ENCODE measurements at regions not wholly inside any gene's neighbourhood (a gene's known extent, or its start where the extent isn't known, plus 50 kb on each side); places are given as distances from the start of the nearest gene placed in this dataset.

DNA sequence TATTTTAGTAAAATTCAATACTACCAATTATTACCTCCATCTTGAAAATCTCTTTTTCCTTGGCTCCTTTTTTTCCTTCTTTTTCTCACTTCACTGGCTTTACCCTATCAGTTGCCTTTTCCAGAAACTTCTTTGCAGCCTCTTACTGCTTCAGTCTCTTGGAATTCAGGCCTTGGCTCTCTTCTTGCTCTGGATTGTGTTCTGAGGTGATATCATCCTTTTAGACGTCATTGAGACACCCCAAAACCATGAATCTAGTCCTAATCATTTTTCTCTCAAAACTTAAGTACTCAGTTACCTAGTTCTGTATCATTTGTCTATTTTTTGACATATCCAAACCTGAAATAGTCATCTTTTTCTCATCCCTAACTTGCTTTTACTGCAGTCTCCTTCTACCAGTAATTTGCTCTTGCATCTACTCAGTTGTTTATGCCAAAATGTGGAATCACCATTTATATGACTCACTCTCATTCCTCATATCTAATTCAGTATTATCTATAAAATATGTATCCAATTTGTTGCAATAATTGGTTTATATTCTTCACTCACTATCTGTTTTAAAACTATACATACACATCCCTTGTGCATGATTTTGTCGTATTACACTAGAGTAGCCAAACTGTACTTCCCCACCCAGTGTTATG, 703.2 kb upstream of the CCDC54 start:
- DNase-seq: no peak

DNA sequence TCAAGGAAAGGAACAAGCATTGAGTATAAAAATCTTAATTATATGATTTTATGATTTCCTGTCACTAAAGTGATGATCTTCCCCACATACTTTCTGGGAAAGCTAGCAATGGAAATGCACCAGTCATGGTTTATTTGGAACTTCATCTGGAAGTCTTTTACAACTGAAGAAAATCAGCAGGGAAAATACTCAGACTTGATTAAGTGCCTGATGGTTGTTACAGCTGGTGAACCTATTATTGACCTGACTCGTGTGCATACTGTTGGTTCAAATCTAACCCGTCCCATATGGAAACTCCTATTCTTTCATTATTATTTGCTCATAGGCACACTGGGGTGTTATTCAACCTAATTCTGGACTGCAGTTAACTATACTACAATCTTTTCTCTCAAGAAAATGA, 701.8 kb upstream of the CCDC54 start:
- DNase-seq: no peak

DNA sequence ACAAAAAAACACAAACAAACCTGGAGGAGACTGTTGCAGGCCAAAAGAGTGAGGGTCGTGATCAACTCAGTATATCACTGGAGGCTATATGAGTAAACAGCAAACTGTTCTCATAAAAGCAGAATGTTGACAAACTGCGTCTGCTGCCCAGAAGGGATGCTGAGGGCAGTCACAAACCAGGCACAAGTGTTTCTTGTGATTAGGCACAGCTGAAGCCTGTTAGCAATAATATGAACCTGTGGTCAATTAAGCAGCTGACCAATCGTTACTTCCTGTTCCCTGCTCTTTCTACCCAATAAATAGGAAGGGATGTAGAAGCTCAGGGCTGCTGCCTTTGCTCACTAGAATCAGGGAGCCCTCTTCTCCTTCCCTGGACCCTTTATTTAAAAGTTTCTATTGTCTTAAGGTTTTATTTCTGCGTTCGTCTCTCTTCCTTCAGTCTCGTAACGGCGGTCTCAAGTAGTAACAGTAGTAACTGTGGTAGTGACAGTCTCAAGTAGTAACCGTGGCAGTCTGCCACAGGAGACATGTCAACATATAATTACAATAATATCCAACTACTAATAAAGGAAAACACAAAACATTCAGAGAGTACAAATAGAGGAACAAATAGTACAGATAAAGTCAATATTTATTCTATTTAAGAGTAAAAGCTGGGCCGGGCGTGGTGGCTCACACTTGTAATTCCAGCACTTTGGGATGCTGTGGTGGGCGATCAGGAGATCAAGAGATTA, 698.4 kb upstream of the CCDC54 start:
- DNase-seq: no peak

DNA sequence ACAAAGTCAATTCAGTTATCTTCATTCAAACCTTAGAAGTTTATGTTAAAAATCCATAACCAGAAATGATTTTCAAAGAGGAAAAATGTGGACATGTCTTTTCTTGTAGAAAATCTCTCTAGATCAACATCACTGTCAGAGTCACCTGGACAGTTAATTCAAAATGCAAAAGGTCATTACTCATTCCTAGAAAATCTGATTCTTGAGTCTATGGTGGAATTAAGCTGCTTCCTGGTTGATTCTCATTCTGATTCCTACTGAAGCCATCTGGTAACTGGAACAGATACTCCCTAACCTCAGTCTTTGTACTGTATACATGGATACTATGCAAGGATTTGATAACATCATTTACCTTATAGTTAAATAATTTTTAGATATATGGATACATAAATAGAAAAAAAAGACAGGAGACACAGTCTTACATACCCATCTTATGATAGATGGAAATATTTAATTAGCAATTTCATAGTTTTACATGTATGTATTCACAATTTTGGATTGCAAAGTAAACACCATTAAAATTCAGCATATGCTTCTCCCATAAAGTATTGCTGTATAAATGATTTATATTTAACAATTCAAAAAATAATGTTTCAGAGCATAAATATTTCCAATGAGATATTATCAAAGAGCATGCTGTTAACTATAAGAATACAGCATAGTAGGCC, 693.2 kb upstream of the CCDC54 start:
- no peak for DNase-seq

DNA sequence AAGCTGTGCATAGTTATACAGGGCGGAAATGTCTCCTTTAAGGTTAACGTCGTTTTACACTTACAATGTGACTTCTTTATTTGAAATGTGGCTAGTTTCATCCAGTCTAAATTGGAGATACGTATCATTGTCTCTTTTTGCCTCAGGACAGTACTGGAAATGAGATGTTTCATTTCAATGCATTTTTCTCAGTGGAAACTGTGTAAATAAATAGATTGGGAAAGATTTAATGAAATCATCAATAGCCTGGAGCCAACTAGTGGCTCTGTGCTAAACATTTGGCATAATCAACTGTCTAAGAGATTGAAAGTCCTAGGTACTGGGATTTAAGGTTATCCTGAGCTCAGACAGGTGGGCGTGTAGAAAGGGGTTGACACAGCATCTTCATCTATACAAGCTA, 691.5 kb upstream of the CCDC54 start:
- DNase-seq: no peak

DNA sequence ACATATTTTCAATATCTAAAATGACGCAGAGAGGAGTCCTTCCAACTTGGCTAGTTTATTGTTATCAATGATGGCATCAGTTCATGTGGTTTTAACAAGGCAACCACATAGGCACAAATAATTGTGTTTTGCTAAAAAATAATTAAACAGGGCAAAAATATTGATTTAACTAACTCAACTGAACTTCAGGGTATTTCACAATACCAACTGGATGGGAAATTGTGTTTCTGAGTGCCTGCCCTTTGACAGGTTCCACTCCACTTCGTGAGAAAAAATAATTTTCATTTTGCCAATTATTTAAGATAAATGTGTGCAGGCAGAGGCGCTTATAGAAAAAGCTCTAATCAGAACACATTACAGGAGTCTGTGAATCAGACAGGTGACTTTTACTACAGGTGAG, 689.3 kb upstream of the CCDC54 start:
- no peak for DNase-seq

DNA sequence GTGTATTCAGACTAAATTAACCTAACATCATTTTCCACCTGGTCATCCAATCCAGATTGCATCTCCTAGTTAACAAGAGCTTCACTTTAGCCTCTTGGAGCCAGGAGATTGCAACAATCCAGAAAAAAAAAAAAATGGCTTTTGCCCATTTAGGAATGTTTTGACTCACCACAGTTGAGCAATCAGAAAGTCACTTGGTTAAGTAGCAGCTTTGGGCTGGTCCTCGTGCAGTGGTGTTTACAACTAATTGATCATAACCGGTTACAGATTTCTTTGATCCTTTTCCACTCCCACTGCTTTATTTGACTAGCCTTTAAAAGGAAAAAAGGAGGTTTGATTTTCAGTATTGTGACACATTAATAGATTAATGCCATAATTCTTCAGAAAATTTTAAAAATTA, 688.8 kb upstream of the CCDC54 start:
- no peak for DNase-seq

DNA sequence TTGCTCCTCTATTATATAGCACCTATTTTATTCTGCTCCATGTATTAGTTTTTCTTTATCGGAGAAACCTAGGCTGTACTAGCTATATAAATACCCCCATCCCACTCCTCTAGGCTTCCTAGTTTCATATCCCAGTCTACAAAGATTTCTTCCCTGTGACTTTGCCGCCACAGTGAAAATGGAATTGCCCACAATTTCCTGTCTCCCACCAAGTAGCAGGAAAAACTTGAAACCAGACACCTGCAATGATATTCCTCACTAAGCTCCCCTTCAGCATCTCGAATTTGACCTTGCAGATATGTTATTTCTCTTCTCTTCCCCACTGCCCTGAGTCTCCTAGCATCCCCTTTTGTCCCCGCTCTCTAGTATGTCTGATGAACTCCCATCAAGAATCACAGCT, 685.8 kb upstream of the CCDC54 start:
- DNase-seq: no peak

DNA sequence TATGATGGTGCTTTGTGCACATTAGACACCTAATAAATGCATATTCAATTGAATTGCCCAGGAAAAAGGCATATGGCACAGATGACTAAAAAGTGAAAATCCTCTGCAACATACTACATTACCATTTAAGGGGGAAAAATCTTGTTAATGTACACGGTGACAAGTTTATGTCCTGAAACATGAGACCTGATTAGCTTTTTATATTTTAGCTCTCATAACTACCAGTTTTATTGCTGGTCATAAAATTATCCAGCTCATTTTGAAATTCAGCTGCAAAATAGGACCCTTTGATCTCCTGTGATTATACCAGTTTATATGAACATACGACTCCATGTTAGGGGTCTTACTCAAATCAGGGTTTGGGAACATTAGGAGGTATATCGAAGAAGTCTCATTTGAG, 684.6 kb upstream of the CCDC54 start:
- no peak for DNase-seq

DNA sequence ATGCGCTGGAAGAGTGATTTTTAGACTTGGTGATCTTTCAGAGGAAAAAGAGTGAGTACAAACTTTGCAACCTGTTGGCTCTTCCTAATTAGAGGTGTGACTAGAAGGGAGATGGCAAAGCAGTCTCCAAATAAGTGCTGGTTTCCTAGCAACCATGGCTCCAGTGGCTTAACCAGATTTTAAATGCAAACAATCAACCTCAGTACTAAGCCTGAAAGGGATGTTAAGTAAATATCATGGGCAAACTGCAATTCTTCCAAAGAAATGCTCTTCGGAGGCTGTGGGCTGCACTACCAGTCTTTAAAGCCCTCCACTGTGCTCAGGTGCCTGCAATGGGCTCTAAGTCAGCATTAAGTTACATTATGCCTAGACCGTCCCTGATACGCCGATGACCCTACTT, 678.1 kb upstream of the CCDC54 start:
- DNase-seq: no peak

DNA sequence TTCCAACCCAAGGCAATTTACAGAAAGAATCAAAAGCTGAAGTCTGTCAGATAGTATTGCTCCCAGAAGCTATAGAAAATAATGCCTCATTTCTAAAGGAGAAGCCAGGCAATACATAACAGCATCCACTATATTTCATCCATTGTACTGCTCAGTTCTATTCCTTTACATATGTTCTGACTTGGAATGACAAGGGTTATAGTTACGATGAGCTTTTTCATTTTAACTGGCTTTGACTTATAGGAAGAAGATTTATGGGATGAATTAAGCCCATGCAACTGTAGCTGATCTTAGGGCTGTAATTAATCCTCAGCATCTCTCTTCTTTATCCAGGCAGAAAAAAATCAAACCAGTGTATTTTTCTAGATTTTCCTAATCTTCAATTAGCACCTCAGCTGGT, 676.3 kb upstream of the CCDC54 start:
- no peak for DNase-seq

DNA sequence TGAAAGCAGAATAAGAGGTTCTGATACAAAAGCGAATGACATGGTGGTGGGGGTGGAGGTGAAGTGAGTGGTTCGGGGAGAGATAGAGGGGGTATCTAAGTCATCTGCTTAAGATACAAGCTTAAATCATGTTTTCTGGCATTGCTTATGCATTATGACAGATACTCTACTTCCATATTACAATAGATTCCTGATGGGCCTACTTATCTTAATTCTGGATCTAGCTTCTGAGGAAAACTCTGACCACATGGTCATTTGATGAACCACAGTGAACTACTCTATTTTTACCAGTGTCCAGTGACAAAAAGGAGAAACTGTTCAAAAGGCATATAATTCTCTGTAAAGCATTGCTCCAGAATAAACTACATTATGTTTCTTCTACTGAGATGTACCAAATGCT, 673.7 kb upstream of the CCDC54 start:
- no peak for DNase-seq

DNA sequence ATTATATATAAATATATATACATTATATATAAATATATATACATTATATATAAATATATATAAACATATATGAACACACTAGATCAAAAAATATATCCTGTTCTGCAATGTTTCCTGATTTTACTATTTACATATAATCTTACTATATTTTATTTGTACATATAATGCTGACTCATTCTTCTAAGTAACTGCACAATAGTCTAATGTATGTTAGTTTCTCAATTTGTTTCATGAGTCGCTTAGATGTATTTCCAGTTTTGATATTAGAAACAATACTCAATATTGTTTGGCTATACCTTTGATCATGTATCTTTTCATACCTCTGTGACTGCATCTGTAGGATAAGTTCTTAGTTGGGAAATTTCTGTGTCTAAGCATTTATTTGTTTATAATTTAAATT, 669.9 kb upstream of the CCDC54 start:
- no peak for DNase-seq

DNA sequence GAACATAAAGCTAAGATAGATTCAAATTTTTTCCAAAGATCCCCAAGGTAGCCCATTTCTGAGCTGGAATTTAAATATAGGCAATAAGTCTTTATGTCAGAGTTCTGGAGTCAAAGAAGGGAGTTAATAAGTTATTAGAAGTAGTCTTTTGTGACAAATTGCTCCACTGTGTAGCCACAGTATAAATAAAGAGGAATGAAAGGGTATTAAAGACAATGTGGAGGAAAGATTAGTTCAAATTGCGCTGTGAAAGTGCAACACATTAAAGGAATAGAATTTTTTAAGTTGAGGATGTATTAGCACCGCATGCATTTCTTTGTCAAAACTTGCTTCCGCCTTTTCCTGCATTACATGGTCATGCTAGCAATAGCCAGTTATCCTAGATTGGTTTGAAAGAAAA, 666.6 kb upstream of the CCDC54 start:
- no peak for DNase-seq

DNA sequence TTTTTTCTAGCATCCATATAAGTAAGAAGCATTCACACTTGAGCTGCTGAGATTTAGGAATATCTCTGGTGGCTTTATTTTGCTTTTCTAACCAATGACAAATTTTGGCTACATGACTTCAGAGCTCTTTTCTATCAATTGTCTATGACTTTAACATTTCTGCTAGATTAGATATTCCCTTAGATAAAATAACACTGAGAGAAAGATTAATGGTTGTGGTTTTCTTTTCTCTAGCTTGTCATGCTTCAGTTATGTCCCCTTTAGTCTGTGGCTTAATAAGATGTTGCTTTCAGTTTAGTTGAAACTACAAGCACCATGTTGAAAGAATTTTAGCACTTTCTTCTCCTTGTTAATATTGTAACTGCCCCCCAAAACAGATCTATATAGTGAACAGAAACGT, 665.6 kb upstream of the CCDC54 start:
- DNase-seq: no peak

DNA sequence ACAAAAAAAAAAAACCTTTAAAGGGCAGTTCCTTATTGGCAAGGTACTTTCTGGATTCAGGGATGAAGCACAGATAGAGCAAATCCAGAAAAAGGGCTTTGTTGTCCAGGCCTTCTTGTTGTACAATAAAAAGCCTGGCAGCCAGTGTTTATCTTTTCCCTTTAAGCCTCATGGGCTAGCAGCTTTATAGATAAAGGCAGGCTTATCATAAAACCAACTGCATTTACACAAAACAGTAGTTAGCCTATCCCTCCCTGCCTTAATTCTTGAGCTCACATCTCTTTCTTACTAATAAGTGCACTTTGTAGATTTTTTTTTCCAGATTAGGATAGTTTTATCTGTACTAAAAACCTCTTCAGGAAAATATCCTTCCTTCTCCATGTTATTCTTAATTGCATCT, 662.8 kb upstream of the CCDC54 start:
- DNase-seq: no peak

DNA sequence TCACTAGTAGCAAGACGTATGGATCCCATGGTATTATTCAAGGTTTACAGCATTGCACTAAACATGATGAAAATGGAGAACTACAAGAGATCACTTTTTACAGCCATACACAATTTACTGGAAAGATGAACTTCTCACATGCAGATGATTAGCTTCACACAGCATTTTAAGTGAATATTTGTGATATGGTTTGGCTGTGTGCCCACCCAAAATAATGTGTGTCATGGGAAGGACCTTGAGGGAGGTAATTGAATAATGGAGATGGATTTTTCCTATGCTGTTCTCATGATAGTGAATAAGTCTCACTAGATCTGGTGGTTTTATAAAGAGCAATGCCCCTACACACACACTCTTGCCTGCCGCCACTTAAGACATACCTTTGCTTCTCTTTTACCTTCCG, 662.0 kb upstream of the CCDC54 start:
- DNase-seq: no peak

DNA sequence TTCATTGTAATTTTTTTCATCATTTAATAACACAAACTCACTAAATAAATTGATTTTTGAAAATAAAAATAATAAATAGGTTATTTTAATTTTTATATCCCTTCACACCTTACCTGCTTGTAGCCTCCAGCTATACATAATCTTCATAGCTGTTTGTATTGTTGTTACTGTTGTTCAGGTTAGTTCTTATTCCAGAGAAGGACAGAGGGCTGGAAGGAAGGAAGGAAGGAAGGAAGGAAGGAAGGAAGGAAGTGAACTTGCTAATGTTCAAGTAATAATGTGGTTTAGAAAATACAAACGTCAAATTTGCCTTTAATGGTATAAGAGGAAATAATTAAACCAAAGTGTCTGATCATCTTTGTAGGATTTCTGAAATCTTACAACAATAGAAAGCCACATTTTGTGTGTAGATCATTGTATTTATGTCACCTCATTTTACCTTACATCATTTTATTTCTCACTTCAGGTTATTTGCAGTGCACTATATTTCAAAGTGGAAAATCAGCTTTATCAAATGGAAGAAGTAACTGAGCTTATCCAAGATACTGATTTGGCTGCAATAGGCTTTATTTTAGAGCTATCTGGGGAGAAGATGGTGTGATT, 660.0 kb upstream of the CCDC54 start:
- DNase-seq: no peak

DNA sequence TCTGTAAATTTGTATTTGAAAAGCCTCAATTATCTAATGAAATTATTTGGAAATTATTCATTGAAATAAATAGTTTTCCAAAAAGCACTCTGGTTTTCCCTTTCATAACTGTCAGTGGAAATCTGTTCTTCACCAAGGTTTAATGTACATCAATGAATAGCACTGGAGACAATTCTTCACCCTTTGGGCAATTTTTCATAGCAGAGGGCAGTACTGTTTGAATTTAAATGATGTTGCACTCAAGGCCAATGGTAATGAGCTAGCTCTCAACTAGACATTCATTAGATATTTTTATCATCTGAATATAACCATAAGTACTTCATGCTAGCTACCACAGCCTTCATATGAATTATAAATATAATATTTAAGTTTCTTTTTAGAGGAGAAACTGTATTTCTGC, 658.2 kb upstream of the CCDC54 start:
- DNase-seq: no peak

DNA sequence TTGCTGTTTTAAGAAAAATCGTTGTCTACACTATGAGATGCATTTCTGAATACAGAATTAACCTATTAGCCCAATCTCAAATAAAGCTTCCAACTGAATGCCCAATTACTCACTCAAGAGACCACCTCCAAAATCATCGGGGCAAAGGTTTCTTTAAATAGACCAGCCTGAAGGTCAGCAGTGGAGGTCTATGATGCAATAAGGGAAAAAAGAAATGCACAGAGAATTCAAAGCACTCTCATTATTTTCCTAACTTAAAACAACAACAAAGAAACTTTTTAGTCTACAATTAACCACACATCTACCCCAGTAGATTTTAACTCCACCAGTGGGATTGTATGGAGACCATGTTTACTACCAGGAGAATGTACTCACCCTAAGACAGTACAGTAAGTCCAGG, 657.7 kb upstream of the CCDC54 start:
- DNase-seq: no peak

DNA sequence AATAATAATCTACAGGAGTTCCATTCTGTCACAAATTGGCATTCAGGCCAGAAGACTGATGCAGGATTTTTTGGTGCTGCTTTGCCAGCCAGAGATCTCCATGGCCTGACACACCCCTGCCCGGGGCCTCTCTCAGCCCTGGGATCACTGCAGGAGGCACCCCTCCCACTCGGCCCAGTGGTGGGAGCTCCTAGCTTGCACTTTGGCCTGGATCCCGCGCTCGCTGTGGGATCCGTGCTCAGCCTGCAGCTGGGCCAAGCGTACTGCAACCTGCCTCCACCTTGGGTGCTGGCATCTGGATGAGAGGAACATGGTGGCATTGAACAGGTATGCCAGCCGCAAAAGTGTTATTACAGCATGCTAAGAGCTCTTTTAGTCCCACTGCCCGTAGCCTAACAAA, 656.7 kb upstream of the CCDC54 start:
- no peak for DNase-seq

DNA sequence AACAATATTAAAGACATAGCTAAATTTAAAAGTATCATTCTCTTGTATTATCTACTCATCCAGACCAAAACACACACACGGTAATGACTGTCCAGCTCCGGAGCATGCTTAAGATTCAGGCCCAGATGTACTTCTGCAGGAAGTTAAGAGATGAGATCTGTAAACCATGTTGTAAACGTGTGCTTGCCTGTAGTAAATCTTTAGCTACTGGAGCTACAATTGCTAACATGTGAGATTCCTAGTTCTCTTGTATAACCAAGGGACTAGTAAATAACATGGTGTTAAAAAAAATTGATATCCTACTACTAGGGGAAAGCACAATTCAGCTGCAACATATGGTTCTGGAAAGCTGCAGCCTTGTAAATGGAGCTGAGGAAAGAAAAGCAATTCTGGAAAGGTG, 651.7 kb upstream of the CCDC54 start:
- no peak for DNase-seq

DNA sequence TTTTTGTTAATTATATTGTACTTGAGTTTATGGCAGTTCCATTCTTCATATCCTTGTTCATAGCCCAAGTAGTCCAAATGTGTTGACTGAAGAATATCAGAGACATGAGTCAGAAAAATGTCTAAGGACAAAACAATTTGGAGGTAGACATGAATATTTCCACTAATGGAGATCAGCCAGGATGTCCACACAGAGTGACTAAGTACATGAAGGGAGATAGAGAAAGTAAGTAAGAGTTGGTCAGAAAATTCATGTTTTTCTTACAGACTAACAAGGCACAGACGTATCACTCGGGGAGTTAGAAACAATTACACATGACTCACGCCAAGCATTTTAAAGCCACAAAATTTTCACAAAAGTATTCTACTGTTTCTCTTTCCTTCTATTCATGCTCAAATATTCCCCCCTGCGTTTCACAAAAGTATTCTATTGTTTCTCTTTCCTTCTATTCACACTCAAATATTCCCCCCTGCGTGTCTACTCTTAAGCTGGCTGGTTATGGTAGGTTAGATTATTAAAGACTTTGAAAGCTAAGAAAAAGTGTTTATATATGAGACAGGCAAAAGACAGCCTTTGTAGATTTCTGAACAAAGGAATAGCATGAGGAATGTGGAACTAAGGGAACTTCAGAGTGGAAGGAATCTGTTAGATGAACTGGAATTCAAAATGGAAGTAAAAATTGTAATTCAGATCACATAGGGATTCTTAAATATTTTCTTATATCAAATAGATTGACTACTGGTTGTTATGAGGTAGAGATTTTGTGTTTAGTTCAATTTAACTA, 648.7 kb upstream of the CCDC54 start:
- DNase-seq: no peak
